IMR-90 (cell line): ENCODE measurements at regions not wholly inside any gene's neighbourhood (a gene's known extent, or its start where the extent isn't known, plus 50 kb on each side); places are given as distances from the start of the nearest gene placed in this dataset.

Source experiments
- ATAC-seq: fragments of 200-7000 bp; cut with Tn5 transposase; 2 replicates; pipeline ENCODE4 v1.9.1; 2020; ENCODE audit warnings: low read depth, mild to moderate bottlenecking, moderate library complexity
- BruUV-seq: library from RNA; stranded (reverse); fragments of 400-500 nt; replicated peaks from 2 replicates; lab custom pipeline; 2021; lab: Mats Ljungman, UMichigan
- CTCF ChIA-PET: fragments of 300-600 bp; formaldehyde crosslinking; extraction: SDS; loops from one replicate; lab custom pipeline; 2021; ENCODE audit warnings: antibody characterized with exemption; lab: Yijun Ruan, JAX
- POLR2A ChIA-PET: fragments of 300-600 bp; sonication (Branson Sonifier 250); formaldehyde crosslinking; loops from one replicate; lab custom pipeline; 2022; ENCODE audit warnings: antibody characterized with exemption; ENCODE audit not compliant: unreplicated experiment; lab: Charles Lee
- DNase-seq: peaks from one replicate; pipeline ENCODE4 v3.0.0; 2013
- H2AFZ ChIP-seq: replicated peaks from 2 replicates; pipeline ENCODE3; 2013; ENCODE audit warnings: low read length, mild to moderate bottlenecking; ENCODE audit not compliant: poor library complexity
- H2AK5ac ChIP-seq: 2 replicates; pipeline ENCODE4 v1.6.1; 2013; ENCODE audit warnings: low read depth, low read length, inconsistent platforms
- H2AK9ac ChIP-seq: replicated peaks from 2 replicates; pipeline ENCODE3; 2013; ENCODE audit warnings: mild to moderate bottlenecking, low read depth, low read length, moderate library complexity; ENCODE audit not compliant: poor library complexity
- H2BK120ac ChIP-seq: 2 replicates; pipeline ENCODE4 v1.6.1; 2013; ENCODE audit warnings: low read depth, low read length, inconsistent platforms
- H2BK15ac ChIP-seq: 3 replicates; pipeline ENCODE4 v1.6.1; 2013; ENCODE audit warnings: low read depth, low read length, inconsistent platforms
- H2BK20ac ChIP-seq: 2 replicates; pipeline ENCODE4 v1.6.1; 2013; ENCODE audit warnings: low read depth, mild to moderate bottlenecking, inconsistent platforms, low read length, moderate library complexity
- H2BK5ac ChIP-seq: 2 replicates; pipeline ENCODE4 v1.6.1; 2013; ENCODE audit warnings: mild to moderate bottlenecking, low read depth, low read length, inconsistent platforms; ENCODE audit not compliant: poor library complexity, severe bottlenecking
- H3K14ac ChIP-seq: replicated peaks from 2 replicates; pipeline ENCODE4 v1.6.1; 2013; ENCODE audit warnings: low read depth, low read length, inconsistent platforms
- H3K18ac ChIP-seq: 2 replicates; pipeline ENCODE4 v1.6.1; 2013; ENCODE audit warnings: low read depth, low read length, control low read depth
- H3K23ac ChIP-seq: 2 replicates; pipeline ENCODE4 v1.6.1; 2013; ENCODE audit warnings: low read depth, low read length, inconsistent platforms
- H3K27ac ChIP-seq: 2 replicates; pipeline ENCODE4 v1.5.1; 2013; ENCODE audit warnings: mild to moderate bottlenecking, control low read depth, low read length; ENCODE audit not compliant: insufficient read depth
- H3K27me3 ChIP-seq: 2 replicates; pipeline ENCODE4 v1.6.1; 2013; ENCODE audit warnings: low read length; ENCODE audit not compliant: control insufficient read depth, insufficient read depth
- H3K36me3 ChIP-seq: 2 replicates; pipeline ENCODE4 v1.6.1; 2013; ENCODE audit warnings: low read length, mixed read lengths; ENCODE audit not compliant: control insufficient read depth, insufficient read depth
- H3K4ac ChIP-seq: 2 replicates; pipeline ENCODE4 v1.6.1; 2013; ENCODE audit warnings: low read depth, low read length, inconsistent platforms
- H3K4me1 ChIP-seq: 2 replicates; pipeline ENCODE4 v1.6.1; 2013; ENCODE audit warnings: low read length, mixed read lengths; ENCODE audit not compliant: control insufficient read depth, insufficient read depth
- H3K4me2 ChIP-seq: 2 replicates; pipeline ENCODE4 v1.6.1; 2013; ENCODE audit warnings: low read depth, mild to moderate bottlenecking, control low read depth, low read length, moderate library complexity
- H3K4me3 ChIP-seq: 2 replicates; pipeline ENCODE4 v1.5.1; 2013; ENCODE audit warnings: low read depth, mild to moderate bottlenecking, control low read depth, low read length, moderate library complexity; ENCODE audit not compliant: insufficient read depth
- H3K56ac ChIP-seq: 2 replicates; pipeline ENCODE4 v1.6.1; 2013; ENCODE audit warnings: low read length, inconsistent platforms; ENCODE audit not compliant: insufficient read depth; ENCODE audit errors: extremely low read depth
- H3K79me1 ChIP-seq, 2 experiments: 2 replicates each; pipeline ENCODE4 v1.6.1; 2013; ENCODE audit warnings: low read length in 2 of 2, inconsistent platforms in 1 of 2, low read depth in 1 of 2
- H3K9ac ChIP-seq: 2 replicates; pipeline ENCODE4 v1.6.1; 2013; ENCODE audit warnings: low read depth, low read length, control low read depth
- H3K9me1 ChIP-seq: 2 replicates; pipeline ENCODE4 v1.6.1; 2013; ENCODE audit warnings: low read length, inconsistent platforms; ENCODE audit not compliant: insufficient read depth
- H3K9me3 ChIP-seq: 2 replicates; pipeline ENCODE4 v1.6.1; 2013; ENCODE audit warnings: low read length; ENCODE audit not compliant: control insufficient read depth, insufficient read depth
- H4K20me1 ChIP-seq: 2 replicates; pipeline ENCODE4 v1.6.1; 2013; ENCODE audit warnings: low read length, inconsistent platforms; ENCODE audit not compliant: insufficient read depth
- H4K5ac ChIP-seq: 2 replicates; pipeline ENCODE4 v1.6.1; 2013; ENCODE audit warnings: mild to moderate bottlenecking, low read depth, low read length, control low read depth
- H4K8ac ChIP-seq, 2 experiments: 2 replicates each; pipeline ENCODE4 v1.6.1; 2013; ENCODE audit warnings: low read depth in 2 of 2, low read length in 2 of 2, control low read depth in 1 of 2, inconsistent platforms in 1 of 2
- H4K91ac ChIP-seq: 2 replicates; pipeline ENCODE4 v1.6.1; 2013; ENCODE audit warnings: low read depth, low read length, inconsistent platforms; ENCODE audit not compliant: insufficient read depth
- BHLHE40 ChIP-seq: fragments of 150-350 bp; IDR thresholded peaks from 2 replicates; pipeline ENCODE4 v1.6.1; 2016; ENCODE audit warnings: mild to moderate bottlenecking, low read depth, low read length
- CTCF ChIP-seq: conservative IDR thresholded peaks from 2 replicates; pipeline ENCODE4 v1.5.1; 2012; ENCODE audit warnings: mild to moderate bottlenecking, low read depth, low read length, improper control_type of control experiment
- ELK1 ChIP-seq: fragments of 150-350 bp; IDR thresholded peaks from 2 replicates; pipeline ENCODE4 v1.6.1; 2016; ENCODE audit warnings: low read depth, mild to moderate bottlenecking, low read length, moderate library complexity, borderline replicate concordance
- FOS ChIP-seq: fragments of 150-350 bp; IDR thresholded peaks from 2 replicates; pipeline ENCODE4 v1.6.1; 2016; ENCODE audit warnings: low read depth, low read length
- MAZ ChIP-seq: IDR thresholded peaks from 2 replicates; pipeline ENCODE4 v1.6.1; 2012; ENCODE audit warnings: low read depth, mild to moderate bottlenecking, low read length, improper control_type of control experiment, moderate library complexity, borderline replicate concordance
- NFE2L2 ChIP-seq: fragments of 150-350 bp; IDR thresholded peaks from 2 replicates; pipeline ENCODE4 v1.6.1; 2016; ENCODE audit warnings: low read depth, mild to moderate bottlenecking, low read length
- RAD21 ChIP-seq: IDR thresholded peaks from 2 replicates; pipeline ENCODE4 v1.6.1; 2012; ENCODE audit warnings: low read length, improper control_type of control experiment
- RFX5 ChIP-seq: IDR thresholded peaks from 2 replicates; pipeline ENCODE4 v1.8.0; 2012; ENCODE audit warnings: low read depth, mild to moderate bottlenecking, low read length, moderate library complexity
- SMC3 ChIP-seq: fragments of 150-350 bp; IDR thresholded peaks from 2 replicates; pipeline ENCODE4 v1.6.1; 2016; ENCODE audit warnings: low read depth, mild to moderate bottlenecking, antibody characterized with exemption, low read length, moderate library complexity
- USF2 ChIP-seq: fragments of 150-350 bp; IDR thresholded peaks from 2 replicates; pipeline ENCODE4 v1.6.1; 2017; ENCODE audit warnings: mild to moderate bottlenecking, antibody characterized with exemption, low read length, low read depth
- WGBS, 2 experiments: methylation state at CpG; one replicate each; pipeline versions ENCODE4 v1.1.5 to v1.1.7; 2013; ENCODE audit warnings: missing lambda C conversion rate in 2 of 2; ENCODE audit not compliant: insufficient read length in 1 of 2; ENCODE audit errors: extremely low coverage in 2 of 2; 5-methylcytosine and 5-hydroxymethylcytosine counted together
- dilution Hi-C: fragments of 300-500 bp; cut with HindIII; formaldehyde crosslinking; loops from one replicate; pipeline ENCODE4 v1.14.3; 2018; ENCODE audit warnings: low sequenced_read_pairs; ENCODE audit not compliant: unreplicated experiment
- in situ Hi-C: fragments of 300-500 bp; cut with MboI; formaldehyde crosslinking; loops from 3 replicates; pipeline ENCODE4 v1.14.3; 2019; ENCODE audit warnings: low sequenced_read_pairs, inconsistent platforms, mixed read lengths
- intact Hi-C: fragments of 100-400 bp; cut with micrococcal nuclease; formaldehyde crosslinking; loops from 2 replicates; pipeline ENCODE4 v1.10.0; 2022

GRCh38 chr18:49685231-49685942, 123.5 kb downstream of the LIPG start:
- no peak for ATAC-seq
- Histone ChIP-seq H4K5ac (no peak overlapping the region), H3K14ac (no peak overlapping the region), H2AK9ac (no peak overlapping the region), H2BK20ac (no peak overlapping the region), H4K91ac (no peak overlapping the region), H3K9me3 (no peaks in the 10 kb centered on the region), H2BK15ac (no peak overlapping the region), H3K27me3 (peaks cover 7% of the 10 kb centered on the region; the same call in 1 of the 2 replicates), H4K8ac (no peak overlapping the region), H3K23ac (no peak overlapping the region), H3K9ac (no peak overlapping the region), H3K4me3 (no peak overlapping the region), H2AFZ (no peak overlapping the region), H4K20me1 (no peaks in the 10 kb centered on the region), H3K18ac (no peak overlapping the region), H3K36me3 (no peaks in the 10 kb centered on the region), H3K4me2 (no peak overlapping the region), H3K9me1 (no peaks in the 10 kb centered on the region), H3K56ac (no peak overlapping the region), H2AK5ac (no peak overlapping the region), H2BK120ac (no peak overlapping the region), H2BK5ac (no peak overlapping the region), H3K79me1 (no peaks in the 10 kb centered on the region), H3K4me1 (no peaks in the 10 kb centered on the region), H3K4ac (no peak overlapping the region), H3K27ac (no peak overlapping the region)
- peak; percentile 35 for DNase-seq
- ChIA-PET CTCF (no interaction called here), POLR2A (no interaction called here)
- intact Hi-C loops (loop anchor here (5.0 kb wide), 1 partner anchor 38 kb away; no protein-coding TSS in a partner anchor), in situ Hi-C loops (no loop called here), dilution Hi-C loops (no loop called here)
- no peak for TF ChIP-seq CTCF
- TF ChIP-seq FOS = no peak
- TF ChIP-seq BHLHE40 = no peak
- no peak for TF ChIP-seq NFE2L2
- TF ChIP-seq MAZ = no peak
- no peak for TF ChIP-seq RAD21
- TF ChIP-seq USF2 = no peak
- no peak for TF ChIP-seq RFX5
- no peak for TF ChIP-seq SMC3
- no peak for TF ChIP-seq ELK1
- BruUV-seq = no TSS peak
- WGBS, 2 experiments = 43% methylated on average over 4 of the region's 6 CpGs; no CpG with 5 or more reads in 1 of the 2 experiments
